ENCODE measurements at regions not wholly inside any gene's neighbourhood (a gene's known extent, or its start where the extent isn't known, plus 50 kb on each side); places are given as distances from the start of the nearest gene placed in this dataset.

- no peak overlapping the region for H3K4me2 ChIP-seq (ENCODE audit: low read depth, low read length)
- H3K4me3 ChIP-seq (ENCODE audit: low read length): no peak overlapping the region
- H3K4me1 ChIP-seq (ENCODE audit: low read length): no peaks in the 10 kb centered on the region
- no peak for TF ChIP-seq EZH2 (optimal IDR thresholded peaks at IDR 0.05; ENCODE audit: low read depth, low read length)
- no peak for TF ChIP-seq EZH2phosphoT487 (IDR thresholded peaks at IDR 0.05; ENCODE audit: low read length)
- TF ChIP-seq CTCF (IDR thresholded peaks at IDR 0.05; ENCODE audit: low read length): no peak
- H3K27me3 ChIP-seq (replicated peaks; ENCODE audit: insufficient read depth, low read length): no peaks in the 10 kb centered on the region
- H3K36me3 ChIP-seq (replicated peaks; ENCODE audit: insufficient read depth, low read length): no peaks in the 10 kb centered on the region
- no peak overlapping the region for H2AFZ ChIP-seq (ENCODE audit: low read length)
- no peaks in the 10 kb centered on the region for H4K20me1 ChIP-seq (ENCODE audit: insufficient read depth, low read length)
- no peak overlapping the region for H3K27ac ChIP-seq (ENCODE audit: low read length)
- H3K9me3 ChIP-seq (replicated peaks; ENCODE audit: insufficient read depth, low read length): no peaks in the 10 kb centered on the region
- H3K9ac ChIP-seq (ENCODE audit: low read length): no peak overlapping the region
- H3F3A ChIP-seq (ENCODE audit: insufficient read depth, low read length): no peaks in the 10 kb centered on the region
- no peak for DNase-seq
- H3K9me2 ChIP-seq (replicated peaks; ENCODE audit: insufficient read depth, low read length): no peaks in the 10 kb centered on the region
- no peaks in the 10 kb centered on the region for H3K79me2 ChIP-seq (ENCODE audit: low read length)
Measured at GRCh38 chr5:158287643-158288271, 428.8 kb upstream of the CLINT1 start.

GRCh38 chr5:158286827-158287226 lies 427.9 kb upstream of the CLINT1 start:
- Histone ChIP-seq H3K27ac (ENCODE audit: low read length) (no peak overlapping the region), H3F3A (ENCODE audit: insufficient read depth, low read length) (no peaks in the 10 kb centered on the region), H3K9ac (ENCODE audit: low read length) (no peak overlapping the region), H3K36me3 (replicated peaks; ENCODE audit: insufficient read depth, low read length) (no peaks in the 10 kb centered on the region), H3K27me3 (replicated peaks; ENCODE audit: insufficient read depth, low read length) (no peaks in the 10 kb centered on the region), H3K4me1 (ENCODE audit: low read length) (no peaks in the 10 kb centered on the region), H3K9me2 (replicated peaks; ENCODE audit: insufficient read depth, low read length) (no peaks in the 10 kb centered on the region), H4K20me1 (ENCODE audit: insufficient read depth, low read length) (no peaks in the 10 kb centered on the region), H3K4me2 (ENCODE audit: low read depth, low read length) (no peak overlapping the region), H3K79me2 (ENCODE audit: low read length) (no peaks in the 10 kb centered on the region), H2AFZ (ENCODE audit: low read length) (no peak overlapping the region), H3K9me3 (replicated peaks; ENCODE audit: insufficient read depth, low read length) (no peaks in the 10 kb centered on the region), H3K4me3 (ENCODE audit: low read length) (no peak overlapping the region)
- TF ChIP-seq CTCF (IDR thresholded peaks at IDR 0.05; ENCODE audit: low read length): no peak
- no peak for TF ChIP-seq EZH2phosphoT487 (IDR thresholded peaks at IDR 0.05; ENCODE audit: low read length)
- TF ChIP-seq EZH2 (optimal IDR thresholded peaks at IDR 0.05; ENCODE audit: low read depth, low read length): no peak
- DNase-seq: no peak

GRCh38 chr5:158285698-158286097 lies 426.8 kb upstream of the CLINT1 start:
- H3K4me2 ChIP-seq (ENCODE audit: low read depth, low read length): no peak overlapping the region
- TF ChIP-seq CTCF (IDR thresholded peaks at IDR 0.05; ENCODE audit: low read length) (no peak), EZH2phosphoT487 (IDR thresholded peaks at IDR 0.05; ENCODE audit: low read length) (no peak), EZH2 (optimal IDR thresholded peaks at IDR 0.05; ENCODE audit: low read depth, low read length) (no peak)
- H3K9me2 ChIP-seq (replicated peaks; ENCODE audit: insufficient read depth, low read length): no peaks in the 10 kb centered on the region
- H3K9ac ChIP-seq (ENCODE audit: low read length): no peak overlapping the region
- no peaks in the 10 kb centered on the region for H3K27me3 ChIP-seq (replicated peaks; ENCODE audit: insufficient read depth, low read length)
- H3K27ac ChIP-seq (ENCODE audit: low read length): no peak overlapping the region
- no peaks in the 10 kb centered on the region for H4K20me1 ChIP-seq (ENCODE audit: insufficient read depth, low read length)
- H2AFZ ChIP-seq (ENCODE audit: low read length): no peak overlapping the region
- H3K79me2 ChIP-seq (ENCODE audit: low read length): no peaks in the 10 kb centered on the region
- no peaks in the 10 kb centered on the region for H3F3A ChIP-seq (ENCODE audit: insufficient read depth, low read length)
- H3K4me1 ChIP-seq (ENCODE audit: low read length): no peaks in the 10 kb centered on the region
- H3K36me3 ChIP-seq (replicated peaks; ENCODE audit: insufficient read depth, low read length): no peaks in the 10 kb centered on the region
- H3K4me3 ChIP-seq (ENCODE audit: low read length): no peak overlapping the region
- no peak for DNase-seq
- no peaks in the 10 kb centered on the region for H3K9me3 ChIP-seq (replicated peaks; ENCODE audit: insufficient read depth, low read length)

Measured in MM.1S (cell line).